Peyer's patch (tissue), 4 donors: ENCODE measurements at regions not wholly inside any gene's neighbourhood (a gene's known extent, or its start where the extent isn't known, plus 50 kb on each side); places are given as distances from the start of the nearest gene placed in this dataset.

Experiments used
- POLR2A ChIP-seq, 2 donors: fragments of 450-650 bp; IDR thresholded peaks; one replicate each; pipeline ENCODE4 v1.5.1; 2017; ENCODE audit warnings: antibody characterized with exemption in 2 of 2, mild to moderate bottlenecking in 2 of 2, moderate library complexity in 2 of 2
- TF ChIP-seq, protein P1 (sequence below), 6 experiments: fragments of 450-650 bp in 4 of 6; fragments of 200-600 bp in 2 of 6; sonication (generic) in 1 of 6; IDR thresholded peaks; one replicate each; pipeline ENCODE4 v1.5.1; 2017 to 2019; ENCODE audit warnings: antibody characterized with exemption in 6 of 6, mild to moderate bottlenecking in 3 of 6, moderate library complexity in 1 of 6

DNA sequence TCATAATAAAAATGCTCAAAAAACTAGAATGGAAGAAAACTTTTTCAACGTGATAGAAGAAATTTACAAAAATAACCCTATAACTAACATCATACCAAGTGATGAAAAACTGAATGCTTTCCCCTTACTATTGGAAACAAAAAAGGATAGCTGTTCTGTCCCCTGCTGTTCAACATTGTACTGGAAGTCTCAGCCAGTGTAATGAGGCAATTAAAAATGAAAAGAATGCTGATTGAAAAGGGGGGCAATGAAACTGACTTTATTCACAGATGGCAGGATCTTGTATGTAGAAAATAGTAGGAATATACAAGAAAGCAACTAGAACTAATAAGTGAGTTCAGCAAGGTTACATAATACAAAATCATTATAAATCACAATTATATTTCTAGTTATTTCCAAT is 337.9 kb upstream of the KITLG start:
- TF ChIP-seq POLR2A (IDR thresholded peaks at IDR 0.05): no peak
- TF ChIP-seq, protein P1, sequence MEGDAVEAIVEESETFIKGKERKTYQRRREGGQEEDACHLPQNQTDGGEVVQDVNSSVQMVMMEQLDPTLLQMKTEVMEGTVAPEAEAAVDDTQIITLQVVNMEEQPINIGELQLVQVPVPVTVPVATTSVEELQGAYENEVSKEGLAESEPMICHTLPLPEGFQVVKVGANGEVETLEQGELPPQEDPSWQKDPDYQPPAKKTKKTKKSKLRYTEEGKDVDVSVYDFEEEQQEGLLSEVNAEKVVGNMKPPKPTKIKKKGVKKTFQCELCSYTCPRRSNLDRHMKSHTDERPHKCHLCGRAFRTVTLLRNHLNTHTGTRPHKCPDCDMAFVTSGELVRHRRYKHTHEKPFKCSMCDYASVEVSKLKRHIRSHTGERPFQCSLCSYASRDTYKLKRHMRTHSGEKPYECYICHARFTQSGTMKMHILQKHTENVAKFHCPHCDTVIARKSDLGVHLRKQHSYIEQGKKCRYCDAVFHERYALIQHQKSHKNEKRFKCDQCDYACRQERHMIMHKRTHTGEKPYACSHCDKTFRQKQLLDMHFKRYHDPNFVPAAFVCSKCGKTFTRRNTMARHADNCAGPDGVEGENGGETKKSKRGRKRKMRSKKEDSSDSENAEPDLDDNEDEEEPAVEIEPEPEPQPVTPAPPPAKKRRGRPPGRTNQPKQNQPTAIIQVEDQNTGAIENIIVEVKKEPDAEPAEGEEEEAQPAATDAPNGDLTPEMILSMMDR (IDR thresholded peaks at IDR 0.05): no peak
